ENCODE measurements at regions not wholly inside any gene's neighbourhood (a gene's known extent, or its start where the extent isn't known, plus 50 kb on each side); places are given as distances from the start of the nearest gene placed in this dataset.
"Not testable (repeated sequence)": the region's sequence is repeated elsewhere in the genome, so short reads cannot be mapped to it uniquely, and the experiment has no call there.

DNA sequence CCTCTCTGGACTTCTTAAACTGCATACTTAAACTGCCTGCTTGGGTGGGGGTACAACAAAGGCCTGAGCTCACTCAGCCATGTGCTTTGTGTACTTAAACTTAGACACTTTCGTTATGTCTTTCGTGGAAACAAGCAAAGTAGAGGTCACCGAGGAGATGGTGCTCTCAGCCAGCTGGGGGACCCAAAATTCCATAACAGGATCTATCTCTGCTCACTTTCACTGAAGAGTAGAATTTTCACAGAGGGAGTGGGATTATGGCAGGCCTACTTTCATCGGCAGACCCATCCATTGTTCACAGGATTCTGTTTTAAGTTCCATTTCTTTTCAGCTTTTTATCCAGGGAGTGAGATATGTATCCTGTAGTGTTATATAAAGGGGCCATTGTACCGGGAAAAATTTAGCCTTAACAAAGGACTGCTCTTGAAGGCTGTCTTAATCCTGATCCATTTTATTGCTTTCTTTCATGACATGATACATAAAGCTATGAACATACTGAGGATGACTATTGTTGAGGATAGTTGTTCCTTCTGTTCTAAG lies 370.0 kb upstream of the GHITM start:
- Histone ChIP-seq H3K36me3 (ENCODE audit: control insufficient read depth in 2 of 2, insufficient read depth in 2 of 2, low read length in 2 of 2) (no peaks in the 10 kb centered on the region), H3K27ac (ENCODE audit: low read depth in 2 of 2, low read length in 2 of 2) (no peak overlapping the region), H3K4me1 (ENCODE audit: control insufficient read depth in 2 of 2, insufficient read depth in 2 of 2, low read length in 2 of 2) (no peaks in the 10 kb centered on the region), H3K27me3 (ENCODE audit: control insufficient read depth in 2 of 2, insufficient read depth in 2 of 2, low read length in 2 of 2) (no peaks in the 10 kb centered on the region), H3K9ac (ENCODE audit: low read depth in 1 of 2, low read length in 2 of 2) (no peak overlapping the region), H3K4me3 (ENCODE audit: low read length in 2 of 2) (no peak overlapping the region), H3K9me3 (ENCODE audit: control insufficient read depth in 2 of 2, low read length in 2 of 2) (no peaks in the 10 kb centered on the region)

DNA sequence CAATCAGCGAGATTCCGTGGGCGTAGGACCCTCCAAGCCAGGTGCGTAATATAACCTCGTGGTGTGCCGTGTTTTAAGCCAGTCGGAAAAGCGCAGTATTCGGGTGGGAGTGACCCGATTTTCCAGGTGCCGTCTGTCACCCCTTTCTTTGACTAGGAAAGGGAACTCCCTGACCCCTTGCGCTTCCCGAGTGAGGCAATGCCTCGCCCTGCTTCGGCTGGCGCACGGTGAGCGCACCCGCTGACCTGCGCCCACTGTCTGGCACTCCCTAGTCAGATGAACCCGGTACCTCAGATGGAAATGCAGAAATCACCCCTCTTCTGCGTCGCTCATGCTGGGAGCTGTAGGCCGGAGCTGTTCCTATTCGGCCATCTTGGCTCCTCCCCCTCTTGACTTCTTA lies 352.6 kb upstream of the GHITM start:
- H3K9ac ChIP-seq (ENCODE audit: low read depth in 1 of 2, low read length in 2 of 2); H3K27ac ChIP-seq (ENCODE audit: low read depth in 2 of 2, low read length in 2 of 2); H3K36me3 ChIP-seq (ENCODE audit: control insufficient read depth in 2 of 2, insufficient read depth in 2 of 2, low read length in 2 of 2); H3K4me3 ChIP-seq (ENCODE audit: low read length in 2 of 2); H3K27me3 ChIP-seq (ENCODE audit: control insufficient read depth in 2 of 2, insufficient read depth in 2 of 2, low read length in 2 of 2); H3K4me1 ChIP-seq (ENCODE audit: control insufficient read depth in 2 of 2, insufficient read depth in 2 of 2, low read length in 2 of 2); H3K9me3 ChIP-seq (ENCODE audit: control insufficient read depth in 2 of 2, low read length in 2 of 2): not testable (repeated sequence)

DNA sequence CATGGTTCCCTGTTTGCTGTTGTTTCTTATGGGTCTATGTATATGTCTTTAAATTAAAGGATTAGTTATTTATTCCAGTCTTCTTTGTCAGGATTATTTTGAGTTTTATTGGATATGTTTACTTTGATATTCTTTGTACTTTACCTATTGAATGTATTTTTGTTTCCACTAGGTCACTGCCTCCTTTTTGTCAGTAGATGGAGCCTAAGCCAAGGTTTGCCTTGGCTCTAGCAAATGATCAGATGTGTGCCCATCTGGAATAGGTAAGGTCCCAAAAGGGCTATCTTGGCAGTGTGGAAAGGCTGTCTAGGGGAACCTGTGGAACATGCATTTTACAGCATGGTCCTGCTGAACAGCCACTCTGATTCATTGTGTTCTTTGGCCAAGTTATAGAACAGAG lies 337.3 kb upstream of the GHITM start:
- no peak overlapping the region for H3K9ac ChIP-seq (ENCODE audit: low read depth in 1 of 2, low read length in 2 of 2)

DNA sequence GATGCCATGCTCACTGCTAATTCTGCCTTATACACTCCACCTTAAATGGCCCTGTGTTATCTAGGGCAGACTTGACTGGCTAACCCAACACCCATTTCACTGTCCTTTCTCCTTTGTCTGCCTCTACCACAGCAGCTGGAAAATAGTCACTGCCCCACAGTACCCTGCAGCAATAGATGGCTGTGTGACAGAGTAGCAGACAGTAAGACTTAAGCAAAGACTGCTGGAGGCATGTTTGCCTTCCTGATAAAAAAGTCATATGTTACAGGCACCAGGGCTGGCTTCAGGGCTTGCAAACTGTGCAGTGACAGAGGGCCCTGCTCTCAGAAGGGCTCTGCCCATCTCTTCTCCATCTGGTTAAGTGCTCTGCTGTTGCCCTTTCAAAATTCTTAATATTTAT lies 332.6 kb upstream of the GHITM start:
- H3K36me3 ChIP-seq (ENCODE audit: control insufficient read depth in 2 of 2, insufficient read depth in 2 of 2, low read length in 2 of 2): no peaks in the 10 kb centered on the region
- no peaks in the 10 kb centered on the region for H3K9me3 ChIP-seq (ENCODE audit: control insufficient read depth in 2 of 2, low read length in 2 of 2)
- H3K9ac ChIP-seq (ENCODE audit: low read depth in 1 of 2, low read length in 2 of 2): no peak overlapping the region
- no peak overlapping the region for H3K4me3 ChIP-seq (ENCODE audit: low read length in 2 of 2)
- no peaks in the 10 kb centered on the region for H3K4me1 ChIP-seq (ENCODE audit: control insufficient read depth in 2 of 2, insufficient read depth in 2 of 2, low read length in 2 of 2)
- H3K27me3 ChIP-seq (ENCODE audit: control insufficient read depth in 2 of 2, insufficient read depth in 2 of 2, low read length in 2 of 2): no peaks in the 10 kb centered on the region
- H3K27ac ChIP-seq (ENCODE audit: low read depth in 2 of 2, low read length in 2 of 2): no peak overlapping the region

More for the DNA sequence above, 337.3 kb upstream of the GHITM start:
- Histone ChIP-seq H3K4me1 (ENCODE audit: control insufficient read depth in 2 of 2, insufficient read depth in 2 of 2, low read length in 2 of 2) (no peaks in the 10 kb centered on the region), H3K9me3 (ENCODE audit: control insufficient read depth in 2 of 2, low read length in 2 of 2) (no peaks in the 10 kb centered on the region), H3K27ac (ENCODE audit: low read depth in 2 of 2, low read length in 2 of 2) (no peak overlapping the region), H3K36me3 (ENCODE audit: control insufficient read depth in 2 of 2, insufficient read depth in 2 of 2, low read length in 2 of 2) (no peaks in the 10 kb centered on the region), H3K27me3 (ENCODE audit: control insufficient read depth in 2 of 2, insufficient read depth in 2 of 2, low read length in 2 of 2) (no peaks in the 10 kb centered on the region), H3K4me3 (ENCODE audit: low read length in 2 of 2) (no peak overlapping the region)

DNA sequence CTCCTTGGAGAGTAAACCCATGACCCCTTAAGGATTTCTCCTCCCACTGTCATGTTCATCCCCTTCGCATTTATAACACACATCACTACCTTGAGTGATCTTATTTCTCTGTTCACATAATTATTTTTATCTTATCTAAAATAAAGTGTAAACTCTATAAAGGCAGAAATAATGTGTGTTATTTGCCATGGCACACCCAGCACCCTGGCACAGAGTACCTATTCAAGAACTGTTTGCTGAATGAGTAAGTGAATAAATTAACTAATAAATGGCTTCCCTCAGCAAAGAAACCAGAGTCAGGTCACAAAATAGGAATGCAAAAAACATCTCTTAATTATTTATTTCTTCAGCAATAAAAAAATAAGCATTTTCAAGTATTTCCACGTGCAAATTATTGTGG lies 330.3 kb upstream of the GHITM start:
- no peaks in the 10 kb centered on the region for H3K36me3 ChIP-seq (ENCODE audit: control insufficient read depth in 2 of 2, insufficient read depth in 2 of 2, low read length in 2 of 2)
- H3K9me3 ChIP-seq (ENCODE audit: control insufficient read depth in 2 of 2, low read length in 2 of 2): no peaks in the 10 kb centered on the region
- H3K9ac ChIP-seq (ENCODE audit: low read depth in 1 of 2, low read length in 2 of 2): no peak overlapping the region
- H3K27ac ChIP-seq (ENCODE audit: low read depth in 2 of 2, low read length in 2 of 2): no peak overlapping the region
- no peak overlapping the region for H3K4me3 ChIP-seq (ENCODE audit: low read length in 2 of 2)
- no peaks in the 10 kb centered on the region for H3K4me1 ChIP-seq (ENCODE audit: control insufficient read depth in 2 of 2, insufficient read depth in 2 of 2, low read length in 2 of 2)
- no peaks in the 10 kb centered on the region for H3K27me3 ChIP-seq (ENCODE audit: control insufficient read depth in 2 of 2, insufficient read depth in 2 of 2, low read length in 2 of 2)

DNA sequence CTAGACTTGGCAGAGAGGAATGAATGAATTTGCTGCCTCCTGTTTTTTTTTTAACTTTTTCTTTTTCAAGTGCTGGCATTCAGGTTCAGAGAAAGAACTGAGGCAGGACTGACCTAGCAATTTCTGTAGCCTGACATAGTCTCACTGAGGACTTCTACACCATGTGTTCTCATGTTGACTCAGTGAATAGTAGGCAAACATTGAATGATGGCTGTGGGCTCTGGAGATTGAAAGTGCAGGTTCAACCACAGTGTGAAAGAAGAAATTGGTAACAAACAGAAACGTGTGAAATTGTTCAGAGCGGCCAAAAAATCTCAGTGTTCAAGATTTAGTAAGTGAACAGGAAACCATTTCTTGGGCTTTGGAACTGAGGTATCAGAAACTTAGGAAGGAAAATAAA lies 322.4 kb upstream of the GHITM start:
- H3K9ac ChIP-seq (ENCODE audit: low read depth in 1 of 2, low read length in 2 of 2): no peak overlapping the region
- no peak overlapping the region for H3K27ac ChIP-seq (ENCODE audit: low read depth in 2 of 2, low read length in 2 of 2)
- no peak overlapping the region for H3K4me3 ChIP-seq (ENCODE audit: low read length in 2 of 2)
- H3K9me3 ChIP-seq (ENCODE audit: control insufficient read depth in 2 of 2, low read length in 2 of 2): no peaks in the 10 kb centered on the region
- no peaks in the 10 kb centered on the region for H3K27me3 ChIP-seq (ENCODE audit: control insufficient read depth in 2 of 2, insufficient read depth in 2 of 2, low read length in 2 of 2)
- no peaks in the 10 kb centered on the region for H3K4me1 ChIP-seq (ENCODE audit: control insufficient read depth in 2 of 2, insufficient read depth in 2 of 2, low read length in 2 of 2)
- H3K36me3 ChIP-seq (ENCODE audit: control insufficient read depth in 2 of 2, insufficient read depth in 2 of 2, low read length in 2 of 2): no peaks in the 10 kb centered on the region

DNA sequence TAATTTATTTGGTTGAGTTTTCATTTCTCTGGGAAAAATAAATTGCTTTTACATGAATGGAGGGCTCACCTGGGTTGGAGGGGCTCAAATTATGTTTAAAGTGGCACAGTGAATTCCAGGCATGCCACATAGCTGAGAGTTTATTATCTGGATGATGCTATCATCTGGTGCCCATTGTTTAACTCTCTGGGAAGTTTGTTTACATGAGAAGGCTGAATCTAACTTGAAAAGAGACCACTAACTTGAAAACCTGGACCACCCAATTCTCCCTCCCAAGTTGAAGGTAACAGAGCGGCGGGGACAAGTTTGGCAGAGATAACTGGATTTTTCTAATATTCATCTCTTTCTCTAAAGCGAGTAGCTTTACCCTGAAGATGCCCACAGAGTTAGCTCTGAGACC lies 321.5 kb upstream of the GHITM start:
- H3K9me3 ChIP-seq (ENCODE audit: control insufficient read depth in 2 of 2, low read length in 2 of 2): no peaks in the 10 kb centered on the region
- H3K27me3 ChIP-seq (ENCODE audit: control insufficient read depth in 2 of 2, insufficient read depth in 2 of 2, low read length in 2 of 2): no peaks in the 10 kb centered on the region
- no peak overlapping the region for H3K27ac ChIP-seq (ENCODE audit: low read depth in 2 of 2, low read length in 2 of 2)

DNA sequence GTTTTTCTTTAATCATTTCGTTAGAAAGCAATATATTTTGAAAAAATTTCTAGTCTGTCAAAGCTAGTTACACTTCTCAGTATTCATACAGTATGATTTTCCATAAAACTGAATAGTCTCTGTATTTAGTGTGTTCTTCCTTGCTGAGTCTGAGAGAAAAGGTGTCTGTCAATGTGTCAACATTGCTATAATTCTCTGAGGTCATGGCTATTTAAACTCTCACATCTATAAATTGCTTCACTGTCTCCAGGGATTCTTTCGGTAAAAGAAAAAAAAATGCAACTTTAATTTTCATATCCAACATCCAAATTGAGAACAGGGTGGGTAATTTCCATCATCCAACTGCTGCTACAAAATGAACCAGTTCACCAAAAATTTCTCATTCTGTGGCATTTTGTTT lies 319.7 kb upstream of the GHITM start:
- H3K27ac ChIP-seq (ENCODE audit: low read depth in 2 of 2, low read length in 2 of 2): no peak overlapping the region
- no peaks in the 10 kb centered on the region for H3K27me3 ChIP-seq (ENCODE audit: control insufficient read depth in 2 of 2, insufficient read depth in 2 of 2, low read length in 2 of 2)
- H3K4me1 ChIP-seq (ENCODE audit: control insufficient read depth in 2 of 2, insufficient read depth in 2 of 2, low read length in 2 of 2): no peaks in the 10 kb centered on the region
- no peaks in the 10 kb centered on the region for H3K9me3 ChIP-seq (ENCODE audit: control insufficient read depth in 2 of 2, low read length in 2 of 2)
- no peak overlapping the region for H3K4me3 ChIP-seq (ENCODE audit: low read length in 2 of 2)
- H3K36me3 ChIP-seq (ENCODE audit: control insufficient read depth in 2 of 2, insufficient read depth in 2 of 2, low read length in 2 of 2): no peaks in the 10 kb centered on the region
- no peak overlapping the region for H3K9ac ChIP-seq (ENCODE audit: low read depth in 1 of 2, low read length in 2 of 2)

More for the DNA sequence above, 321.5 kb upstream of the GHITM start:
- H3K9ac ChIP-seq (ENCODE audit: low read depth in 1 of 2, low read length in 2 of 2): no peak overlapping the region
- H3K4me3 ChIP-seq (ENCODE audit: low read length in 2 of 2): no peak overlapping the region
- H3K4me1 ChIP-seq (ENCODE audit: control insufficient read depth in 2 of 2, insufficient read depth in 2 of 2, low read length in 2 of 2): no peaks in the 10 kb centered on the region
- H3K36me3 ChIP-seq (ENCODE audit: control insufficient read depth in 2 of 2, insufficient read depth in 2 of 2, low read length in 2 of 2): no peaks in the 10 kb centered on the region

DNA sequence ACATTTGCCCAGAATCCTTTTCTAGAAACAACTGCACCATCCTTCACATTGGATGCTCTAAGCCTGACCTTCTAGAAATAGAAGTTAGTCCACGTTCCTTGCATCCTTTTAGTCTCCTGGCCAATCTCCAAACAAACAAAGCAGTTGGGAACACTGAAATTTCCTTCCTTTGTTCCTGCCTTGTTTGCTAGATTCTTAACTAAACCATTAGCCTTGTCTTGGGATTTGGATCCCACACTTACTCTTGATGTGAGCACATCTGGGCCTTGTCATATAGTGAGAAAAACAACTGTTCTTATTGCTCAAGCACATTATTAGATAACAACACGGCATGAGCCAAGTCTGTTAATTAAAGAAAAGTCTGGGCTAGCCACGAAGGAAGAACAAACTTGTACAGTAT lies 319.3 kb upstream of the GHITM start:
- Histone ChIP-seq H3K36me3 (ENCODE audit: control insufficient read depth in 2 of 2, insufficient read depth in 2 of 2, low read length in 2 of 2) (no peaks in the 10 kb centered on the region), H3K9me3 (ENCODE audit: control insufficient read depth in 2 of 2, low read length in 2 of 2) (no peaks in the 10 kb centered on the region), H3K27me3 (ENCODE audit: control insufficient read depth in 2 of 2, insufficient read depth in 2 of 2, low read length in 2 of 2) (no peaks in the 10 kb centered on the region), H3K9ac (ENCODE audit: low read depth in 1 of 2, low read length in 2 of 2) (no peak overlapping the region), H3K27ac (ENCODE audit: low read depth in 2 of 2, low read length in 2 of 2) (no peak overlapping the region), H3K4me1 (ENCODE audit: control insufficient read depth in 2 of 2, insufficient read depth in 2 of 2, low read length in 2 of 2) (no peaks in the 10 kb centered on the region), H3K4me3 (ENCODE audit: low read length in 2 of 2) (no peak overlapping the region)

DNA sequence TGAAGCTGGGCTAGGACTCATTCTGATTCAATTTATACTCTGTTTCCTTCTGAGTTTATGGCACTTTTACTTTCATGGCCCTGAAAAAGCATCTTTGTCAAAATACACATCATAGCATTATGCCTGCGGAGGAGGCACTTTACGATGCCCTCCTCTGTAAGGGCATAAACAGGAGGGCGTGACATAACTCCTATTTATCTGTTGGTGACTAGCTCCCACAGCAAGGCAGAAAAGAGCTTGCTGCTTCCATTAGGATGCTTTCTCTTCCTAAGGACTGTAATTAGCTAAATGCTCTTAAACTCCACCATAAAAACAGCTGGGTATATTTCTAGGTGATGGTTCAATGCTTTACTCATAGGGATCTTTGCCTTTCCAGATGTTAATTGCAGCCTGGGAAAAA lies 315.2 kb upstream of the GHITM start:
- H3K4me3 ChIP-seq (ENCODE audit: low read length in 2 of 2): no peak overlapping the region
- no peaks in the 10 kb centered on the region for H3K27me3 ChIP-seq (ENCODE audit: control insufficient read depth in 2 of 2, insufficient read depth in 2 of 2, low read length in 2 of 2)
- H3K27ac ChIP-seq (ENCODE audit: low read depth in 2 of 2, low read length in 2 of 2): no peak overlapping the region
- no peak overlapping the region for H3K9ac ChIP-seq (ENCODE audit: low read depth in 1 of 2, low read length in 2 of 2)
- H3K36me3 ChIP-seq (ENCODE audit: control insufficient read depth in 2 of 2, insufficient read depth in 2 of 2, low read length in 2 of 2): no peaks in the 10 kb centered on the region
- H3K4me1 ChIP-seq (ENCODE audit: control insufficient read depth in 2 of 2, insufficient read depth in 2 of 2, low read length in 2 of 2): no peaks in the 10 kb centered on the region
- H3K9me3 ChIP-seq (ENCODE audit: control insufficient read depth in 2 of 2, low read length in 2 of 2): no peaks in the 10 kb centered on the region

DNA sequence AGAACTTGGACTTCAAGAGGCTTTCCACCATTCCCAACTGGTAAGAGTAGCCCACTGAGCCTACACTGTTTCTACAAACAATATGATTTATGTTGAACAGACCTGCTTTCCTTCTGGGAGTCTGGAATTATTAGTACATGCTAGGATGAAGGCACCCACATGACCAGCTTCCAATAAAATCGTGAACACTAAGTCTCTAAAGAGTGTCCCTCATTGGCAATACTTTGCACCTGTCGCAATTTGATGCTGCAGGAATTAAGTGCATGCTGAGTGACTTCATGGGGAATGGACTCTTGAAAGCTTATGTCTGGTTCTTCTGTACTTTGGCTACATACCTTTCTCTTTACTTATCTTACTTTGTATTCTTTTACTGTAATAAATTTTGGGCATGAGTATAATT lies 305.2 kb upstream of the GHITM start:
- no peaks in the 10 kb centered on the region for H3K27me3 ChIP-seq (ENCODE audit: control insufficient read depth in 2 of 2, insufficient read depth in 2 of 2, low read length in 2 of 2)
- H3K27ac ChIP-seq (ENCODE audit: low read depth in 2 of 2, low read length in 2 of 2): no peak overlapping the region
- no peak overlapping the region for H3K4me3 ChIP-seq (ENCODE audit: low read length in 2 of 2)
- no peaks in the 10 kb centered on the region for H3K9me3 ChIP-seq (ENCODE audit: control insufficient read depth in 2 of 2, low read length in 2 of 2)
- H3K36me3 ChIP-seq (ENCODE audit: control insufficient read depth in 2 of 2, insufficient read depth in 2 of 2, low read length in 2 of 2): no peaks in the 10 kb centered on the region
- H3K9ac ChIP-seq (ENCODE audit: low read depth in 1 of 2, low read length in 2 of 2): no peak overlapping the region
- H3K4me1 ChIP-seq (ENCODE audit: control insufficient read depth in 2 of 2, insufficient read depth in 2 of 2, low read length in 2 of 2): no peaks in the 10 kb centered on the region

Measured in mucosa of rectum (tissue), 2 donors.